ENCODE measurements at regions not wholly inside any gene's neighbourhood (a gene's known extent, or its start where the extent isn't known, plus 50 kb on each side); places are given as distances from the start of the nearest gene placed in this dataset.

DNA sequence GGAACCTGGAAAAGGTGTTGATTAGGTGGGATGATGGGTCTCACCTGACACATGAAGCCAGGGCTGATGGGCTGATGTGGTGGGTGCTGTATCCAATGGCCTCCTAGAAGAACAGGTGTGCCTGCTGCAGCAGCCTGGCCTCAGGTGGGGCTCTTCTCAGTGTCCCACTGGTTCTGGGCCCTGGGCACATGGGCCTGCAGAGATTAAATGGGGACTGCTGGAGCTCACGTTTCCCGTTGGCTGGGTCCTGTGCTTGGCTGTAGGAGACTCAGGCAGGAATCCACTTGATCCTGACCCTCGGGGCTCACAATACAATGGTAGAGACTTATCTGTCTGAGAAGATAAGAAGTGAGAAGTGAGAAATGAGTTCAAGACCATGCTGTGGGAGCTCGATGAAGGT is 170.9 kb downstream of the KCNS3 start:
- DNase-seq, result no peak
- H4K20me1 ChIP-seq (ENCODE audit: insufficient read depth), result no peaks in the 10 kb centered on the region
- H3K4me2 ChIP-seq, result no peak overlapping the region
- POLR2A ChIA-PET (ENCODE audit: unreplicated experiment), result interaction anchor here (0.7 kb wide), 1 partner anchor 1127 kb away, joined by 3 read pairs; no protein-coding TSS in a partner anchor
- no TSS peak for BruUV-seq (replicated peaks)
- CTCF ChIA-PET, result no interaction called here
- no peak for TF ChIP-seq EZH2 (IDR thresholded peaks at IDR 0.05; ENCODE audit: low read depth)
- TF ChIP-seq, protein P1, sequence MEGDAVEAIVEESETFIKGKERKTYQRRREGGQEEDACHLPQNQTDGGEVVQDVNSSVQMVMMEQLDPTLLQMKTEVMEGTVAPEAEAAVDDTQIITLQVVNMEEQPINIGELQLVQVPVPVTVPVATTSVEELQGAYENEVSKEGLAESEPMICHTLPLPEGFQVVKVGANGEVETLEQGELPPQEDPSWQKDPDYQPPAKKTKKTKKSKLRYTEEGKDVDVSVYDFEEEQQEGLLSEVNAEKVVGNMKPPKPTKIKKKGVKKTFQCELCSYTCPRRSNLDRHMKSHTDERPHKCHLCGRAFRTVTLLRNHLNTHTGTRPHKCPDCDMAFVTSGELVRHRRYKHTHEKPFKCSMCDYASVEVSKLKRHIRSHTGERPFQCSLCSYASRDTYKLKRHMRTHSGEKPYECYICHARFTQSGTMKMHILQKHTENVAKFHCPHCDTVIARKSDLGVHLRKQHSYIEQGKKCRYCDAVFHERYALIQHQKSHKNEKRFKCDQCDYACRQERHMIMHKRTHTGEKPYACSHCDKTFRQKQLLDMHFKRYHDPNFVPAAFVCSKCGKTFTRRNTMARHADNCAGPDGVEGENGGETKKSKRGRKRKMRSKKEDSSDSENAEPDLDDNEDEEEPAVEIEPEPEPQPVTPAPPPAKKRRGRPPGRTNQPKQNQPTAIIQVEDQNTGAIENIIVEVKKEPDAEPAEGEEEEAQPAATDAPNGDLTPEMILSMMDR (conservative IDR thresholded peaks at IDR 0.05), result no peak
- H3F3A ChIP-seq (ENCODE audit: insufficient read depth, low read depth), result peaks cover 20% of the 10 kb centered on the region
- H3K27ac ChIP-seq, result peak overlapping the region; percentile 79
- H3K27me3 ChIP-seq (ENCODE audit: insufficient read depth, low read depth), result no peaks in the 10 kb centered on the region
- no peaks in the 10 kb centered on the region for H3K36me3 ChIP-seq (ENCODE audit: low read depth)
- no peaks in the 10 kb centered on the region for H3K79me2 ChIP-seq (ENCODE audit: low read depth)
- no peak overlapping the region for H3K4me3 ChIP-seq
- H3K9me3 ChIP-seq (ENCODE audit: insufficient read depth, low read depth), result peaks cover 7% of the 10 kb centered on the region; the same call in 1 of the 2 replicates
- H3K4me1 ChIP-seq (replicated peaks; ENCODE audit: insufficient read depth), result peaks cover 32% of the 10 kb centered on the region
- intact Hi-C loops (cut with micrococcal nuclease; ENCODE audit: unreplicated experiment), result no loop called here
- no peak overlapping the region for H2AFZ ChIP-seq
- H3K9me2 ChIP-seq (ENCODE audit: insufficient read depth), result no peaks in the 10 kb centered on the region

DNA sequence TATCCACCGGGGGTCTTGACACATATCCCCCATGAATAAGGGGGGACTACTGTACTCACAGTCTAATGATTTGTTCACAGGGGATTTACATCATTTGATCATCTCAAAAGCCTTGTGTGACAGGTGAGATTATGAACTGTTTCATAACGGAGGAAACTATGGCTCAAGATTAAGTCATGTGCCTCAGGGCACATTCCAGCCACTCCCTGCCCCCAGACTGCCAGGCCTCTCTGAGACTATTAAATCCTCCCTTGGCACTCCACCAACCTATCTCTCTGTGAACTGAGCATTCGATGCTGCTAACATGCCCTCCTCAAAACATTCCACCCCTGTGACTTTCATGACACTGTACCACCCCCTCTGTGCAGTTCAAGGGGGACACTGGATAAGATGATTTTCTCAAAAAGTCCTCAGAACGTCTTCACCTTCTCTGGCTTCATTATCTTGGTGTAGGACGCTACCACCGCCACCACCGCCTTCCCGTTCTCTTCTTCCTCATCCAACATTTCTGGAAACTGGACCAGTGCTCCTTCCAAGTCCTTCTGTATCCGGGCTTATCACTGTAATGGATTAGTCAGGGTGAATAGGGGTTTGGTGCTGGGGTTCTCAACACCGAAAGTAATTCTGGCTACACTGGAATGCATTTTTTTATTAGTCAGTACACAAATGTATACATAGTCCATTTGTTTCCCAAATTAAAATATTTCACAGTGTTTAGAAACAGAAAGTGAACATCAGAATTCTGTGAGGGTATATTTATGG is 169.6 kb downstream of the KCNS3 start:
- Histone ChIP-seq H3K27me3 (ENCODE audit: insufficient read depth, low read depth) (no peaks in the 10 kb centered on the region), H3K36me3 (ENCODE audit: low read depth) (no peaks in the 10 kb centered on the region), H3K4me2 (peak overlapping the region; percentile 60), H3K9me3 (ENCODE audit: insufficient read depth, low read depth) (peaks cover 7% of the 10 kb centered on the region; the same call in 1 of the 2 replicates), H3K79me2 (ENCODE audit: low read depth) (no peaks in the 10 kb centered on the region), H3K27ac (peak overlapping the region; percentile 79), H3K4me3 (no peak overlapping the region; the same call in 1 of the 2 replicates), H3K4me1 (replicated peaks; ENCODE audit: insufficient read depth) (peaks cover 32% of the 10 kb centered on the region), H3K9me2 (ENCODE audit: insufficient read depth) (no peaks in the 10 kb centered on the region), H4K20me1 (ENCODE audit: insufficient read depth) (no peaks in the 10 kb centered on the region), H3F3A (ENCODE audit: insufficient read depth, low read depth) (peaks cover 20% of the 10 kb centered on the region), H2AFZ (0 out of 2 replicates have a peak overlapping the region, but pooled peaks have one; percentile 25)
- no TSS peak for BruUV-seq (replicated peaks)
- TF ChIP-seq, protein P1 (conservative IDR thresholded peaks at IDR 0.05), result no peak
- no peak for TF ChIP-seq EZH2 (IDR thresholded peaks at IDR 0.05; ENCODE audit: low read depth)
- peak; percentile 79 to 91 for DNase-seq
- CTCF ChIA-PET, result no interaction called here
- POLR2A ChIA-PET (ENCODE audit: unreplicated experiment), result no interaction called here
- intact Hi-C loops (cut with micrococcal nuclease; ENCODE audit: unreplicated experiment), result loop anchor here (1.0 kb wide), 2 partner anchors 71 to 169 kb away; no protein-coding TSS in a partner anchor

DNA sequence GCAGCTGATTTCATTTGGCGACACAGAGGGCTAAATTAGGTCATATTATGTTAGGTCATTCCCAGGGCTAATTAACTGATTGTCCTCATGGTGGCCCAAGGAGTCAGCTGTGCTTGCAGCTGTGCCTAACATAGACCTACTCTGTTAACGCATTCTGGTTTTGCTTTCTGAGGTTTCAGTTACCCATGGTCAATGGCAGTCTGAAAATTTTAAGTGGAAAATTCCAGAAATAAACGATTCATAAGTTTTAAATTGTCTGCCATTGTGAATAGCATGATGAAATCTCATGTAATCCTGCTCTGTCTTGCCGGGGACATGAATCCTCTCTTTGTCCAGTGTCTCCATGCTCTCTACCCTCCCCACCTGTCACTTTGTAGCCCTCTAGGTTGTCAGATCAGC is 168.7 kb downstream of the KCNS3 start:
- Histone ChIP-seq H3K79me2 (ENCODE audit: low read depth) (no peaks in the 10 kb centered on the region), H3K4me2 (peak overlapping the region; percentile 31), H3F3A (ENCODE audit: insufficient read depth, low read depth) (peaks cover 20% of the 10 kb centered on the region), H3K4me3 (no peak overlapping the region), H4K20me1 (ENCODE audit: insufficient read depth) (no peaks in the 10 kb centered on the region), H3K27ac (peak overlapping the region; percentile 79), H2AFZ (no peak overlapping the region), H3K27me3 (ENCODE audit: insufficient read depth, low read depth) (no peaks in the 10 kb centered on the region), H3K9me3 (ENCODE audit: insufficient read depth, low read depth) (peaks cover 7% of the 10 kb centered on the region; the same call in 1 of the 2 replicates), H3K4me1 (replicated peaks; ENCODE audit: insufficient read depth) (peaks cover 32% of the 10 kb centered on the region), H3K9me2 (ENCODE audit: insufficient read depth) (no peaks in the 10 kb centered on the region), H3K36me3 (ENCODE audit: low read depth) (no peaks in the 10 kb centered on the region)
- no TSS peak for BruUV-seq (replicated peaks)
- intact Hi-C loops (cut with micrococcal nuclease; ENCODE audit: unreplicated experiment), result no loop called here
- TF ChIP-seq, protein P1 (conservative IDR thresholded peaks at IDR 0.05), result no peak
- no peak for TF ChIP-seq EZH2 (IDR thresholded peaks at IDR 0.05; ENCODE audit: low read depth)
- DNase-seq, result no peak
- CTCF ChIA-PET, result no interaction called here
- POLR2A ChIA-PET (ENCODE audit: unreplicated experiment), result no interaction called here

Measured in PC-9 (cell line).